NOMO-1 (cell line): ENCODE measurements at regions not wholly inside any gene's neighbourhood (a gene's known extent, or its start where the extent isn't known, plus 50 kb on each side); places are given as distances from the start of the nearest gene placed in this dataset.
A peak's percentile ranks its signal among the peaks of the same experiment; 100 is the strongest.

Experiments
- DNase-seq, 2 experiments: peaks; one replicate each; lab custom pipeline; 2025; ENCODE audit not compliant: unreplicated experiment in 2 of 2; lab: John Stamatoyannopoulos, UW

GRCh38 chr20:11368499-11368898 lies 549.2 kb upstream of the BTBD3 start:
- no peak for DNase-seq

- no peak for DNase-seq
Observed at GRCh38 chr20:11368965-11369711, 548.6 kb upstream of the BTBD3 start.

- no peak for DNase-seq
Observed at GRCh38 chr20:11371831-11372230, 545.9 kb upstream of the BTBD3 start.

GRCh38 chr20:11372876-11373790 lies 544.6 kb upstream of the BTBD3 start:
- no peak for DNase-seq

GRCh38 chr20:11375335-11375734 lies 542.4 kb upstream of the BTBD3 start:
- DNase-seq: no peak

GRCh38 chr20:11375966-11376365 lies 541.7 kb upstream of the BTBD3 start:
- DNase-seq: peak in 1 of 2 experiments; percentile 19

GRCh38 chr20:11376420-11376819 lies 541.3 kb upstream of the BTBD3 start:
- no peak for DNase-seq

- DNase-seq: no peak
Observed at GRCh38 chr20:11376998-11377397, 540.7 kb upstream of the BTBD3 start.

GRCh38 chr20:11377761-11378160 lies 539.9 kb upstream of the BTBD3 start:
- no peak for DNase-seq

- DNase-seq: no peak
Observed at GRCh38 chr20:11378252-11378651, 539.4 kb upstream of the BTBD3 start.

- peak; percentile 78 to 85 for DNase-seq
Observed at GRCh38 chr20:11379257-11380011, 538.3 kb upstream of the BTBD3 start.

- DNase-seq: no peak
Observed at GRCh38 chr20:11380283-11380682, 537.4 kb upstream of the BTBD3 start.

GRCh38 chr20:11387189-11387754 lies 530.4 kb upstream of the BTBD3 start:
- no peak for DNase-seq

- DNase-seq: no peak
Observed at GRCh38 chr20:11389186-11389585, 528.5 kb upstream of the BTBD3 start.

GRCh38 chr20:11391591-11391990 lies 526.1 kb upstream of the BTBD3 start:
- no peak for DNase-seq

- no peak for DNase-seq
Observed at GRCh38 chr20:11394145-11394833, 523.4 kb upstream of the BTBD3 start.

GRCh38 chr20:11395581-11395980 lies 522.1 kb upstream of the BTBD3 start:
- no peak for DNase-seq

- peak in 1 of 2 experiments; percentile 18 for DNase-seq
Observed at GRCh38 chr20:11401988-11402387, 515.7 kb upstream of the BTBD3 start.

- no peak for DNase-seq
Observed at GRCh38 chr20:11403711-11404110, 514.0 kb upstream of the BTBD3 start.

- no peak for DNase-seq
Observed at GRCh38 chr20:11406877-11407276, 510.8 kb upstream of the BTBD3 start.
